ENCODE measurements at regions not wholly inside any gene's neighbourhood (a gene's known extent, or its start where the extent isn't known, plus 50 kb on each side); places are given as distances from the start of the nearest gene placed in this dataset.

- TF ChIP-seq CTCF (IDR thresholded peaks at IDR 0.05) = no peak
- no peak for TF ChIP-seq POLR2A (IDR thresholded peaks at IDR 0.05)
These were observed 1354.9 kb downstream of the SUCLG1 start for GRCh38 chr2:83104202-83104601.

All from heart left ventricle (tissue), 13 donors.